SK-N-SH (cell line): ENCODE measurements at regions not wholly inside any gene's neighbourhood (a gene's known extent, or its start where the extent isn't known, plus 50 kb on each side); places are given as distances from the start of the nearest gene placed in this dataset.

ENCODE experiments used
- CTCF ChIA-PET: fragments of 300-600, 350-600 bp; formaldehyde crosslinking; extraction: SDS; loops from one replicate; lab custom pipeline; 2021; lab: Yijun Ruan, JAX
- POLR2A ChIA-PET: fragments of 350-600 bp; sonication (Branson Sonifier 250); formaldehyde crosslinking; extraction: SDS; loops from one replicate; lab custom pipeline; 2020; ENCODE audit warnings: antibody characterized with exemption, inconsistent platforms; lab: Yijun Ruan, JAX
- DNase-seq: peaks from one replicate; pipeline ENCODE4 v3.0.0; 2012
- H2AFZ ChIP-seq: fragments of 200-600 bp; sonication (generic); 2 replicates; pipeline ENCODE4 v1.8.1; 2016; ENCODE audit warnings: antibody characterized with exemption, mild to moderate bottlenecking, low read depth
- H3F3A ChIP-seq: fragments of 200-600 bp; sonication (generic); replicated peaks from 2 replicates; pipeline ENCODE3; 2016; ENCODE audit warnings: antibody characterized with exemption, mild to moderate bottlenecking; ENCODE audit not compliant: insufficient read depth
- H3K27ac ChIP-seq, 2 experiments: fragments of 200-500 bp in 1 of 2; fragments of 200-600 bp in 1 of 2; sonication (Bioruptor generic) in 1 of 2; sonication (generic), shearing (Covaris generic) in 1 of 2; 2 replicates each; pipeline versions ENCODE4 v1.5.1 to v1.6.1; 2014 to 2016; ENCODE audit warnings: low read depth in 2 of 2, inconsistent platforms in 1 of 2, low read length in 1 of 2, mild to moderate bottlenecking in 1 of 2, mixed read lengths in 1 of 2
- H3K27me3 ChIP-seq: fragments of 200-600 bp; sonication (generic), shearing (Covaris generic); 2 replicates; pipeline ENCODE4 v1.6.1; 2016; ENCODE audit warnings: mixed run types; ENCODE audit not compliant: insufficient read depth
- H3K36me3 ChIP-seq, 2 experiments: fragments of 200-500 bp in 1 of 2; fragments of 200-600 bp in 1 of 2; sonication (Bioruptor generic) in 1 of 2; sonication (generic) in 1 of 2; replicated peaks in 1 of 2; 2 replicates each; pipeline versions ENCODE3 to v1.5.1; 2014 to 2016; ENCODE audit warnings: low read length in 1 of 2, mild to moderate bottlenecking in 1 of 2; ENCODE audit not compliant: insufficient read depth in 2 of 2, control insufficient read depth in 1 of 2
- H3K4me1 ChIP-seq, 2 experiments: fragments of 200-500 bp in 1 of 2; fragments of 200-600 bp in 1 of 2; sonication (Bioruptor generic) in 1 of 2; sonication (generic), shearing (Covaris generic) in 1 of 2; 2 replicates each; pipeline versions ENCODE4 v1.5.1 to v1.6.1; 2014 to 2016; ENCODE audit warnings: low read depth in 1 of 2, low read length in 1 of 2, mixed run types in 1 of 2; ENCODE audit not compliant: insufficient read depth in 2 of 2, control insufficient read depth in 1 of 2
- H3K4me2 ChIP-seq: fragments of 200-600 bp; sonication (generic), shearing (Covaris generic); 2 replicates; pipeline ENCODE4 v1.6.1; 2017; ENCODE audit warnings: mixed run types
- H3K4me3 ChIP-seq, 2 experiments: fragments of 200-500 bp in 1 of 2; fragments of 200-600 bp in 1 of 2; sonication (Bioruptor generic) in 1 of 2; sonication (generic), shearing (Covaris generic) in 1 of 2; 2 replicates each; pipeline versions ENCODE4 v1.5.1 to v1.8.1; 2014 to 2016; ENCODE audit warnings: low read depth in 2 of 2, inconsistent platforms in 1 of 2, low read length in 1 of 2, mild to moderate bottlenecking in 1 of 2, mixed read lengths in 1 of 2, moderate library complexity in 1 of 2
- H3K79me2 ChIP-seq: fragments of 200-600 bp; sonication (generic); 2 replicates; pipeline ENCODE4 v1.8.1; 2017; ENCODE audit warnings: mild to moderate bottlenecking; ENCODE audit not compliant: insufficient read depth
- H3K9ac ChIP-seq: fragments of 200-600 bp; sonication (generic); 2 replicates; pipeline ENCODE4 v1.6.1; 2017; ENCODE audit warnings: mixed run types
- H3K9me2 ChIP-seq: fragments of 200-600 bp; sonication (generic); 2 replicates; pipeline ENCODE4 v1.6.1; 2017; ENCODE audit warnings: mixed run types
- H3K9me3 ChIP-seq: fragments of 200-600 bp; sonication (generic); 2 replicates; pipeline ENCODE4 v1.6.1; 2017; ENCODE audit warnings: mixed run types, mild to moderate bottlenecking, moderate library complexity
- H4K20me1 ChIP-seq: fragments of 200-600 bp; sonication (generic); 2 replicates; pipeline ENCODE4 v1.6.1; 2017; ENCODE audit warnings: mild to moderate bottlenecking, mixed run types; ENCODE audit not compliant: insufficient read depth
- ELF1 ChIP-seq: IDR thresholded peaks from 2 replicates; pipeline ENCODE4 v1.4.0; 2012
- FOXJ3 ChIP-seq: sonication (generic); formaldehyde crosslinking; IDR thresholded peaks from 2 replicates; pipeline ENCODE4 v1.5.1; 2020; ENCODE audit warnings: mild to moderate bottlenecking, missing genetic modification reagents
- GABPA ChIP-seq: IDR thresholded peaks from 2 replicates; pipeline ENCODE4 v1.4.0; 2012; ENCODE audit warnings: low read depth, mild to moderate bottlenecking
- MEF2A ChIP-seq: IDR thresholded peaks from 2 replicates; pipeline ENCODE4 v1.4.0; 2012; ENCODE audit warnings: low read depth, borderline replicate concordance
- NFIC ChIP-seq: IDR thresholded peaks from 2 replicates; pipeline ENCODE4 v1.4.0; 2012; ENCODE audit warnings: borderline replicate concordance
- NRF1 ChIP-seq: IDR thresholded peaks from 2 replicates; pipeline ENCODE4 v1.6.1; 2012; ENCODE audit warnings: low read depth, mild to moderate bottlenecking, low read length
- POLR2AphosphoS5 ChIP-seq: IDR thresholded peaks from 2 replicates; pipeline ENCODE4 v1.6.1; 2012; ENCODE audit warnings: low read depth, low read length
- RCOR1 ChIP-seq: fragments of 150-350 bp; IDR thresholded peaks from 2 replicates; pipeline ENCODE4 v1.6.1; 2017; ENCODE audit warnings: antibody characterized with exemption, low read length
- RFX5 ChIP-seq: IDR thresholded peaks from 2 replicates; pipeline ENCODE4 v1.6.1; 2012; ENCODE audit warnings: mild to moderate bottlenecking, improper control_type of control experiment, low read length
- SMC3 ChIP-seq: IDR thresholded peaks from 2 replicates; pipeline ENCODE4 v1.6.1; 2012; ENCODE audit warnings: low read depth, low read length, improper control_type of control experiment
- TAF1 ChIP-seq: IDR thresholded peaks from 2 replicates; pipeline ENCODE4 v1.6.1; 2012; ENCODE audit warnings: low read depth, mild to moderate bottlenecking, low read length, moderate library complexity, borderline replicate concordance
- TCF12 ChIP-seq: IDR thresholded peaks from 2 replicates; pipeline ENCODE4 v1.4.0; 2012
- TEAD4 ChIP-seq: IDR thresholded peaks from 2 replicates; pipeline ENCODE4 v1.4.0; 2012; ENCODE audit warnings: mild to moderate bottlenecking, borderline replicate concordance; ENCODE audit not compliant: insufficient read depth
- WGBS: methylation state at CpG from one replicate; pipeline ENCODE4 v1.1.6; 2017; ENCODE audit warnings: low lambda C conversion rate; 5-methylcytosine and 5-hydroxymethylcytosine counted together
- TF ChIP-seq, protein P1 (sequence below): IDR thresholded peaks from 2 replicates; pipeline ENCODE4 v1.4.0; 2012; ENCODE audit warnings: low read depth, borderline replicate concordance
- TF ChIP-seq, protein P2 (sequence below): IDR thresholded peaks from 2 replicates; pipeline ENCODE4 v1.6.1; 2012; ENCODE audit warnings: mild to moderate bottlenecking, low read depth, low read length, moderate library complexity
- TF ChIP-seq, protein P3 (sequence below): IDR thresholded peaks from 2 replicates; pipeline ENCODE4 v1.4.0; 2012; ENCODE audit warnings: low read depth, borderline replicate concordance

DNA sequence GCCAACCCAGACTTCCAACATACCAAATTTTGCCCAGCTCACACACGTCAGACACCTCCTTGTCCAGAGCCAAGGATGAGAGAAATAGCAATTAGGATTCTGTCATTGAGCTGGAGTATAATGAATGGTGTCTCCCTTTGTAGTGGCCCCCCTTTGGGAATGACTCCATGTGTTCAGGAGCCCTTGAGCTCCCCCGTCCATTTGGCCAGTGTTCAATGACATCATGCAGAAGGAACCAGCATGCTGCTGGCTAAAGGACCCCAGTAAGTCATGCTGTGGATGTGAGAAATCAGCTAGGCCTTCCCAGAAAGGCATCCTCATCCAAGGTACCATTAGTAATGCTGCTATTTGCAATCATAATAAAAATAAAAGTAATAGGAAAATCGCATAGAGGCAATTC is 158.8 kb upstream of the SRRM4 start:
- ChIA-PET CTCF (interaction anchor here (1.0 to 1.8 kb wide), 2 partner anchors 108 to 118 kb away, joined by 3 to 5 read pairs; no protein-coding TSS in a partner anchor), POLR2A (no interaction called here)
- no peaks in the 10 kb centered on the region for H3K9me3 ChIP-seq
- TF ChIP-seq FOXJ3 (CRISPR knock-in tag) (no peak), GABPA (no peak), RFX5 (no peak), TEAD4 (no peak), MEF2A (no peak), NRF1 (no peak), ELF1 (no peak), TCF12 (no peak), NFIC (no peak), POLR2AphosphoS5 (no peak), SMC3 (no peak), RCOR1 (no peak), TAF1 (no peak)
- TF ChIP-seq, protein P1, sequence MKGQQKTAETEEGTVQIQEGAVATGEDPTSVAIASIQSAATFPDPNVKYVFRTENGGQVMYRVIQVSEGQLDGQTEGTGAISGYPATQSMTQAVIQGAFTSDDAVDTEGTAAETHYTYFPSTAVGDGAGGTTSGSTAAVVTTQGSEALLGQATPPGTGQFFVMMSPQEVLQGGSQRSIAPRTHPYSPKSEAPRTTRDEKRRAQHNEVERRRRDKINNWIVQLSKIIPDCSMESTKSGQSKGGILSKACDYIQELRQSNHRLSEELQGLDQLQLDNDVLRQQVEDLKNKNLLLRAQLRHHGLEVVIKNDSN: no peak
- TF ChIP-seq, protein P2, sequence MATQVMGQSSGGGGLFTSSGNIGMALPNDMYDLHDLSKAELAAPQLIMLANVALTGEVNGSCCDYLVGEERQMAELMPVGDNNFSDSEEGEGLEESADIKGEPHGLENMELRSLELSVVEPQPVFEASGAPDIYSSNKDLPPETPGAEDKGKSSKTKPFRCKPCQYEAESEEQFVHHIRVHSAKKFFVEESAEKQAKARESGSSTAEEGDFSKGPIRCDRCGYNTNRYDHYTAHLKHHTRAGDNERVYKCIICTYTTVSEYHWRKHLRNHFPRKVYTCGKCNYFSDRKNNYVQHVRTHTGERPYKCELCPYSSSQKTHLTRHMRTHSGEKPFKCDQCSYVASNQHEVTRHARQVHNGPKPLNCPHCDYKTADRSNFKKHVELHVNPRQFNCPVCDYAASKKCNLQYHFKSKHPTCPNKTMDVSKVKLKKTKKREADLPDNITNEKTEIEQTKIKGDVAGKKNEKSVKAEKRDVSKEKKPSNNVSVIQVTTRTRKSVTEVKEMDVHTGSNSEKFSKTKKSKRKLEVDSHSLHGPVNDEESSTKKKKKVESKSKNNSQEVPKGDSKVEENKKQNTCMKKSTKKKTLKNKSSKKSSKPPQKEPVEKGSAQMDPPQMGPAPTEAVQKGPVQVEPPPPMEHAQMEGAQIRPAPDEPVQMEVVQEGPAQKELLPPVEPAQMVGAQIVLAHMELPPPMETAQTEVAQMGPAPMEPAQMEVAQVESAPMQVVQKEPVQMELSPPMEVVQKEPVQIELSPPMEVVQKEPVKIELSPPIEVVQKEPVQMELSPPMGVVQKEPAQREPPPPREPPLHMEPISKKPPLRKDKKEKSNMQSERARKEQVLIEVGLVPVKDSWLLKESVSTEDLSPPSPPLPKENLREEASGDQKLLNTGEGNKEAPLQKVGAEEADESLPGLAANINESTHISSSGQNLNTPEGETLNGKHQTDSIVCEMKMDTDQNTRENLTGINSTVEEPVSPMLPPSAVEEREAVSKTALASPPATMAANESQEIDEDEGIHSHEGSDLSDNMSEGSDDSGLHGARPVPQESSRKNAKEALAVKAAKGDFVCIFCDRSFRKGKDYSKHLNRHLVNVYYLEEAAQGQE: no peak
- TF ChIP-seq, protein P3, sequence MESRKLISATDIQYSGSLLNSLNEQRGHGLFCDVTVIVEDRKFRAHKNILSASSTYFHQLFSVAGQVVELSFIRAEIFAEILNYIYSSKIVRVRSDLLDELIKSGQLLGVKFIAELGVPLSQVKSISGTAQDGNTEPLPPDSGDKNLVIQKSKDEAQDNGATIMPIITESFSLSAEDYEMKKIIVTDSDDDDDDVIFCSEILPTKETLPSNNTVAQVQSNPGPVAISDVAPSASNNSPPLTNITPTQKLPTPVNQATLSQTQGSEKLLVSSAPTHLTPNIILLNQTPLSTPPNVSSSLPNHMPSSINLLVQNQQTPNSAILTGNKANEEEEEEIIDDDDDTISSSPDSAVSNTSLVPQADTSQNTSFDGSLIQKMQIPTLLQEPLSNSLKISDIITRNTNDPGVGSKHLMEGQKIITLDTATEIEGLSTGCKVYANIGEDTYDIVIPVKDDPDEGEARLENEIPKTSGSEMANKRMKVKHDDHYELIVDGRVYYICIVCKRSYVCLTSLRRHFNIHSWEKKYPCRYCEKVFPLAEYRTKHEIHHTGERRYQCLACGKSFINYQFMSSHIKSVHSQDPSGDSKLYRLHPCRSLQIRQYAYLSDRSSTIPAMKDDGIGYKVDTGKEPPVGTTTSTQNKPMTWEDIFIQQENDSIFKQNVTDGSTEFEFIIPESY: no peak
- no peaks in the 10 kb centered on the region for H3K36me3 ChIP-seq
- H4K20me1 ChIP-seq: no peaks in the 10 kb centered on the region
- H3K4me2 ChIP-seq: no peak overlapping the region
- H3K27me3 ChIP-seq: no peaks in the 10 kb centered on the region
- H2AFZ ChIP-seq: no peak overlapping the region
- no peak overlapping the region for H3K27ac ChIP-seq
- H3K4me1 ChIP-seq: no peaks in the 10 kb centered on the region
- WGBS: 19% methylated on average over 3 of the region's 3 CpGs
- no peak overlapping the region for H3K9ac ChIP-seq
- H3K4me3 ChIP-seq: no peak overlapping the region
- no peak for DNase-seq
- H3K79me2 ChIP-seq: no peaks in the 10 kb centered on the region
- no peaks in the 10 kb centered on the region for H3K9me2 ChIP-seq
- no peaks in the 10 kb centered on the region for H3F3A ChIP-seq
